ENCODE measurements at regions not wholly inside any gene's neighbourhood (a gene's known extent, or its start where the extent isn't known, plus 50 kb on each side); places are given as distances from the start of the nearest gene placed in this dataset.

GRCh38 chr3:67883766-67884165 is 229.4 kb upstream of the SUCLG2 start:
- TF ChIP-seq POLR2AphosphoS5 (IDR thresholded peaks at IDR 0.05) = no peak
- TF ChIP-seq POLR2A (IDR thresholded peaks at IDR 0.05) = no peak
- TF ChIP-seq CTCF (IDR thresholded peaks at IDR 0.05) = no peak
- no peak for TF ChIP-seq EP300 (IDR thresholded peaks at IDR 0.05)
- intact Hi-C loops (cut with DNase I) = no loop called here
- WGBS, 2 donors = 78 to 79% methylated on average over 2 of the region's 2 CpGs

GRCh38 chr3:67882981-67883380 is 228.6 kb upstream of the SUCLG2 start:
- Histone ChIP-seq H3K4me1 (no peaks in the 10 kb centered on the region), H3K9me3 (no peaks in the 10 kb centered on the region), H3K36me3 (no peaks in the 10 kb centered on the region), H3K4me3 (no peak overlapping the region), H3K27ac (no peak overlapping the region), H3K27me3 (no peaks in the 10 kb centered on the region)
- TF ChIP-seq POLR2A (IDR thresholded peaks at IDR 0.05) (no peak), POLR2AphosphoS5 (IDR thresholded peaks at IDR 0.05) (no peak), EP300 (IDR thresholded peaks at IDR 0.05) (no peak), CTCF (IDR thresholded peaks at IDR 0.05) (no peak)
- intact Hi-C loops (cut with DNase I) = no loop called here
- no peak for DNase-seq
- WGBS, 2 donors = 93% methylated on average over 5 of the region's 5 CpGs

More at GRCh38 chr3:67883766-67884165, 229.4 kb upstream of the SUCLG2 start:
- H3K4me1 ChIP-seq = no peaks in the 10 kb centered on the region
- H3K4me3 ChIP-seq = no peak overlapping the region
- H3K27me3 ChIP-seq = no peaks in the 10 kb centered on the region
- H3K9me3 ChIP-seq = no peaks in the 10 kb centered on the region
- no peak for DNase-seq
- no peaks in the 10 kb centered on the region for H3K36me3 ChIP-seq
- H3K27ac ChIP-seq = no peak overlapping the region

- 22 to 57% methylated on average over 2 of the region's 2 CpGs for WGBS, 2 donors
- Histone ChIP-seq H3K27me3 (no peaks in the 10 kb centered on the region), H3K4me3 (no peak overlapping the region), H3K36me3 (no peaks in the 10 kb centered on the region), H3K4me1 (no peaks in the 10 kb centered on the region), H3K27ac (no peak overlapping the region), H3K9me3 (no peaks in the 10 kb centered on the region)
- TF ChIP-seq POLR2A (IDR thresholded peaks at IDR 0.05) (no peak), CTCF (IDR thresholded peaks at IDR 0.05) (no peak), POLR2AphosphoS5 (IDR thresholded peaks at IDR 0.05) (no peak), EP300 (IDR thresholded peaks at IDR 0.05) (no peak)
- no peak for DNase-seq
- intact Hi-C loops (cut with DNase I) = no loop called here
Observed at GRCh38 chr3:67876261-67876660, 221.8 kb upstream of the SUCLG2 start.

- no peaks in the 10 kb centered on the region for H3K4me1 ChIP-seq
- no peak overlapping the region for H3K4me3 ChIP-seq
- H3K27ac ChIP-seq = no peak overlapping the region
- TF ChIP-seq CTCF (IDR thresholded peaks at IDR 0.05) = no peak
- TF ChIP-seq POLR2AphosphoS5 (IDR thresholded peaks at IDR 0.05) = no peak
- TF ChIP-seq POLR2A (IDR thresholded peaks at IDR 0.05) = no peak
- TF ChIP-seq EP300 (IDR thresholded peaks at IDR 0.05) = no peak
- 59 to 77% methylated on average over 3 of the region's 3 CpGs for WGBS, 2 donors
- no peaks in the 10 kb centered on the region for H3K36me3 ChIP-seq
- no peaks in the 10 kb centered on the region for H3K27me3 ChIP-seq
- no peak for DNase-seq
- H3K9me3 ChIP-seq = no peaks in the 10 kb centered on the region
- intact Hi-C loops (cut with DNase I) = no loop called here
Observed at GRCh38 chr3:67875858-67876257, 221.4 kb upstream of the SUCLG2 start.

GRCh38 chr3:67875338-67875737 is 220.9 kb upstream of the SUCLG2 start:
- DNase-seq = no peak
- WGBS, 2 donors = 55 to 74% methylated on average over 4 of the region's 4 CpGs
- no peak for TF ChIP-seq POLR2AphosphoS5 (IDR thresholded peaks at IDR 0.05)
- no peak for TF ChIP-seq POLR2A (IDR thresholded peaks at IDR 0.05)
- no peak for TF ChIP-seq EP300 (IDR thresholded peaks at IDR 0.05)
- no peak for TF ChIP-seq CTCF (IDR thresholded peaks at IDR 0.05)
- intact Hi-C loops (cut with DNase I) = no loop called here
- Histone ChIP-seq H3K4me1 (no peaks in the 10 kb centered on the region), H3K27ac (no peak overlapping the region), H3K9me3 (no peaks in the 10 kb centered on the region), H3K4me3 (no peak overlapping the region), H3K27me3 (no peaks in the 10 kb centered on the region), H3K36me3 (no peaks in the 10 kb centered on the region)

Data from sigmoid colon (tissue), 6 donors.